Hepatocyte (in vitro differentiated cells): ENCODE measurements at regions not wholly inside any gene's neighbourhood (a gene's known extent, or its start where the extent isn't known, plus 50 kb on each side); places are given as distances from the start of the nearest gene placed in this dataset.

ENCODE experiments used
- CTCF ChIP-seq: fragments of 200-600 bp; sonication (generic); IDR thresholded peaks from 2 replicates; pipeline ENCODE4 v1.5.1; 2016; ENCODE audit warnings: antibody characterized with exemption, mild to moderate bottlenecking; ENCODE audit not compliant: poor library complexity
- EZH2 ChIP-seq: fragments of 200-600 bp; sonication (generic); IDR thresholded peaks from 2 replicates; pipeline ENCODE4 v1.6.1; 2016; ENCODE audit warnings: antibody characterized with exemption, mild to moderate bottlenecking, borderline replicate concordance
- EZH2phosphoT487 ChIP-seq: fragments of 200-600 bp; sonication (generic); IDR thresholded peaks from one replicate; pipeline ENCODE4 v1.6.1; 2018; ENCODE audit warnings: antibody characterized with exemption, mild to moderate bottlenecking, low read depth, moderate library complexity; ENCODE audit not compliant: unreplicated experiment, severe bottlenecking

GRCh38 chr5:100755435-100755834 is 147.6 kb downstream of the ST8SIA4 start:
- TF ChIP-seq CTCF = no peak
- TF ChIP-seq EZH2 = no peak
- TF ChIP-seq EZH2phosphoT487 = no peak
